ENCODE measurements at regions not wholly inside any gene's neighbourhood (a gene's known extent, or its start where the extent isn't known, plus 50 kb on each side); places are given as distances from the start of the nearest gene placed in this dataset.

DNA sequence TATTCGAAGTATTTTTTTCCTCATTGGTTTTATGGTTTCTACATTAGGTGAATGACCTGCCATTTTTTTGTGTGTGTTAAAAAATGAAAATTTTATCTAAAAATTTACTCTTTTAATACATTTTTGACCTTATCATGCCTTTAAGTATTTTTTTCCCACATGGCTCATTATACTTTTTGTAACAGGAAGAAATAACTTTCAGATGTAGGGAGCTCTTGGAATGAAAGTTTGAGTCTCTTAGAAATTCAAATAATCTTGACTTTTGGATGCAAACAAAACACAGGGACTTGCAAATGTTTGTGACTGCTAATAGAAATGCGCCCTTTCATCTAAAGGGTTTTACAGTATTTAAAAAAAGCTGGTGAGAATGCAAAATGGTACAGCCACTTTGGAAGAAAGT lies 457.9 kb downstream of the KLF5 start:
- no peak for DNase-seq (ENCODE audit: low read depth)

- DNase-seq (ENCODE audit: low read depth): no peak
Measured at GRCh38 chr13:73514208-73514607, 455.4 kb downstream of the KLF5 start.

DNA sequence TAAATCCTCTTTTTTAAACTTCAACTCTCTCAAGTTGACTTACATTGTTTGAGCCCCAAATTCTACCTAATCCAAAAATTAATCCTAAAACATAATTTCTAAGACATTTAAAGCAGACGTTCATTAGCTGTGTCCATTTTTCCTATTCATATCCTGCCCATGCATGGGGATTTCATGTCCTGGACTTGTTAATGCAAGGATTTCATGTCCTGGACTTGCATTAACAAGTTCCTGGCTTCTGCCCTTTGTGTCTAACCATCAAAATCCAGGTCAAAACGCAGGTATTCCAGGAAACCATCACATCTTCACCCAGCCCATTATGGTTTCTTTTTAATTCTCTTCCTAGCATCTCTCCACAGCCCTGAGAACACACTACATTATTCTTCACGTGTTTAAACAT lies 454.9 kb downstream of the KLF5 start:
- DNase-seq (ENCODE audit: low read depth): no peak

GRCh38 chr13:73508841-73509240 lies 450.0 kb downstream of the KLF5 start:
- DNase-seq (ENCODE audit: low read depth): no peak

DNA sequence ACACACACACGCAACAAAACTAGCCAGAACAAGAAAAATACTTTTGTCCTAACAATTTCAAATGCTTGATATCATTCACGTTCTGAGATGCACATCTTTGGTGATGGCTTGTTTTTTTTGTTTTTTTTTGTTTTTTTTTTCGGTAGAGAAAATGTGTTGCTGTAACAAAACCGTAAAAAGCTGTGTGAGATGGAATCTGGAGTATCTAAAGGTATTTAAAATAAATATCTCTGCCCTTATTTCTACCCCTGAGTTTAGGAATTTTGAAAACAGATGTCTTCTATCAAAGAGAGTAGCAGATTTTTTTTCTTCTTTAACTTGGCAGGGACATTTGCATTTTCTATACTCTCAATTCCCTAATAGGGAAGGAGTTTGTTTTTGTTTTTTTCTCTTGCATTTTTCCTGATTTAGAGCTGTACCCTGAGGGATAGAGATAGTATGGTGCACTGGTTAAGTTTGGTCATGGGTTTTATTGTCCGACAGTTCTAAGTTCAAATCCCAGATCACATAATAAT lies 446.6 kb downstream of the KLF5 start:
- no peak for DNase-seq (ENCODE audit: low read depth)

GRCh38 chr13:73499695-73500094 lies 440.9 kb downstream of the KLF5 start:
- no peak for DNase-seq (ENCODE audit: low read depth)

DNA sequence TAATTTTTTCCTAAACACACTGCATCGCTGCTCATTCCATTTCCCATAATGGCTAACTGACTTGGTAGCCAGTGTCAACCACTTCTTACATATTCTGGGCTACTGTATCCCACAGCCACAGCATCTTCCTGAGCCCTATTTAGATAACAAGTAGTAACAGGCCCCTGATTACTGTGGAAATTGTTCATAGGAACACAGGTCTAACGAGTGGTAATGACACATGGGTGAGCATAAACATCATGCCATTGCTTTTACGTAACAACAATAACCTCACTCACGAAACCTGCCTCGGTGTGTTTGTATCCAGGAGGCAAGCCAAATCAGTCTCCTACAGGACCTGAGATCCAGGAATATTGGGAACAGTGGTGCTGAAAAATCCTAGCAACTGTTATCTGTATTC lies 438.6 kb downstream of the KLF5 start:
- no peak for DNase-seq (ENCODE audit: low read depth)

GRCh38 chr13:73496711-73497110 lies 437.9 kb downstream of the KLF5 start:
- DNase-seq (ENCODE audit: low read depth): no peak

DNA sequence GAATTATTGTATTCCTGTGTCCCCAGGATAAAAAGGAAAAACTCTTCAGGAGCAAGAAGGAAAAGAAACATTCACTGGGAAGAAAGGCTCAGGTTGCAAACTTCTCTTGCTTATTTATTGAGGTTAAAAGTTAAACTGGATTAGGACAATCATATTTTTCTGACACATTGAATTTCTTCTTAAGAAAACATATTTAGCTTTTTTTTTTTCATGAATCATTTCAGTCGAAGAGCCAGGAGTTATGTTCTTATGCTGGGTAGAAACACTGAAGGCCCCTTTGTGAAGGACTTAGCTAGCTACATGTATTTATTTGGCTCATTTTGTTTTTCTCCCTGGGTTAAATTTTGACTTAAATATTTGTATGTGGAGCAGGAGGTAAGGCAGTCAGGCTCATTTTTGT lies 434.0 kb downstream of the KLF5 start:
- no peak for DNase-seq (ENCODE audit: low read depth)

- DNase-seq (ENCODE audit: low read depth): no peak
Measured at GRCh38 chr13:73482556-73482955, 423.8 kb downstream of the KLF5 start.

GRCh38 chr13:73481886-73482445 lies 423.2 kb downstream of the KLF5 start:
- no peak for DNase-seq (ENCODE audit: low read depth)

DNA sequence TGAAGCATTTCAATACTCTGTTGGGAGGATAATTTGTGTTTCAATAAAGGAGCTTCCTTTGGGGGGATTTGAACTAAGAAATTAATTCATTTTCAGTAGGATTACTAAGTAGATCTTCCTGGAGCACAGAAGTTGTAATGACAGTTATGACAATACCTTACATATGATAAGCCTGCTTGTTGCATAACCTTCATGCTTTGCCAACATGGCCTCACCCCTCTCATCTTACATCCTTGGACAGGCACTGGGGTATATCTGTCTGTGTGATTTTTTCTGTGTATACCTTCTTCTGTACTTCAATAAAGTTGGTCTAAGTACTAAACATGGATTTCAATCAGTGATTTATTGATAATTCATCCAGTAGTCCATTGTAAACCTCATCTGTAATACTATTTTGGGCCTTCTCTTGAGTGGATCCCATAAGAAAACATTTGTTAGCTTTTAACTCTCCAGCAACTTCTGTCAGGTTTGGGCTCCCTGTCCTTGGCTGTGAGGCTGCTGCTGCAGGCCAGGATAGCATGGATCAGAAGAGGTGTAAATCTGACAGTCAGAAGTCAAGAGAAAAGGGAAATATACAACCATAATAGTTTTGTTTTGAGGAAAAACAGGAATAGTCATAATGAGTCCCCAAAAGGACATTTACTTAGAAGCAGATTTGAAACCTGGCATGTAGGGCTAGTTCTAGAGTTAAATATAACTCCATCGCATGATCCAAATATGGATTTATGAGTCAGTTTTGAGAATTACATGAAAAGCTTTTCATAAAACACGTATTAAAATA lies 422.2 kb downstream of the KLF5 start:
- no peak for DNase-seq (ENCODE audit: low read depth)

- DNase-seq (ENCODE audit: low read depth): no peak
Measured at GRCh38 chr13:73479856-73480255, 421.1 kb downstream of the KLF5 start.

- no peak for DNase-seq (ENCODE audit: low read depth)
Measured at GRCh38 chr13:73479351-73479750, 420.5 kb downstream of the KLF5 start.

- DNase-seq (ENCODE audit: low read depth): no peak
Measured at GRCh38 chr13:73477441-73477840, 418.6 kb downstream of the KLF5 start.

- no peak for DNase-seq (ENCODE audit: low read depth)
Measured at GRCh38 chr13:73473016-73473415, 414.2 kb downstream of the KLF5 start.

DNA sequence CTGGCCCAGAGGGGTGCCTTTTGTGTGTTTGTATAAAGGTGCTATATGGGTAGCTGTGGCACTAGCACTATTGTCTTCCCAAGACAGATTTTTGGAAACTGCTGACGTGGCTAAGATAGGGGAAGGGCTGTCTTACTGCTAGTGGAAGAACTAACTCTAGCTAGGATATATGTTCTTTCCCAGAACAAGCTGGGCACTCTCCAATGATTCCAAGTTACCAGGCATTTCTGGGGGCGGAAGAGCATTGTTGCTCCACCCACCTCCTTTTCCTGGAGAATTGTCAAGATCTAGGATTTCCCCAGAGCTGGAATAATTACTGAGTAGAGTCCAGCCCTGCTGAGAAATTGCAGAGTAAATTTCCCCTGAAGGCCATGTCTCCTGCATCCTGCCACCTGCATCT lies 408.3 kb downstream of the KLF5 start:
- DNase-seq (ENCODE audit: low read depth): no peak

DNA sequence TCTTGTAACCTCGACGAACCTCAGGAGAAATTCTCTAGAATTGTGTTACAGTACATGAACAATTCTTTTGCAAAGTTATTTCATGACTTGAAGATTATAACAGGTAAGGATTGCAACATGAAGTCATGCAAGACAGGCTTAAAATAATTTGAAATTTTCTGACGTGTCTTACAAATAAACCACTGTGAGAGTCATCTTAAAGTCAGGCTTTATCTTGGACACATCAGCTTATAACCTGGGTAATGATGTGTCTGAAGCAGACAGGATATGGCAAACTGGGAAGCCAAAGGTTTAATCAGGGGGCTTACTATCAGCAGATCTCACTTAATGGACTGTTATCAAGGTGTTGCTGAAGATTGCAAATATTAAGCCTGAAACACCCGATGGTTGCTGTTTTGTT lies 407.8 kb downstream of the KLF5 start:
- DNase-seq (ENCODE audit: low read depth): no peak

GRCh38 chr13:73465617-73465971 lies 406.8 kb downstream of the KLF5 start:
- no peak for DNase-seq (ENCODE audit: low read depth)

DNA sequence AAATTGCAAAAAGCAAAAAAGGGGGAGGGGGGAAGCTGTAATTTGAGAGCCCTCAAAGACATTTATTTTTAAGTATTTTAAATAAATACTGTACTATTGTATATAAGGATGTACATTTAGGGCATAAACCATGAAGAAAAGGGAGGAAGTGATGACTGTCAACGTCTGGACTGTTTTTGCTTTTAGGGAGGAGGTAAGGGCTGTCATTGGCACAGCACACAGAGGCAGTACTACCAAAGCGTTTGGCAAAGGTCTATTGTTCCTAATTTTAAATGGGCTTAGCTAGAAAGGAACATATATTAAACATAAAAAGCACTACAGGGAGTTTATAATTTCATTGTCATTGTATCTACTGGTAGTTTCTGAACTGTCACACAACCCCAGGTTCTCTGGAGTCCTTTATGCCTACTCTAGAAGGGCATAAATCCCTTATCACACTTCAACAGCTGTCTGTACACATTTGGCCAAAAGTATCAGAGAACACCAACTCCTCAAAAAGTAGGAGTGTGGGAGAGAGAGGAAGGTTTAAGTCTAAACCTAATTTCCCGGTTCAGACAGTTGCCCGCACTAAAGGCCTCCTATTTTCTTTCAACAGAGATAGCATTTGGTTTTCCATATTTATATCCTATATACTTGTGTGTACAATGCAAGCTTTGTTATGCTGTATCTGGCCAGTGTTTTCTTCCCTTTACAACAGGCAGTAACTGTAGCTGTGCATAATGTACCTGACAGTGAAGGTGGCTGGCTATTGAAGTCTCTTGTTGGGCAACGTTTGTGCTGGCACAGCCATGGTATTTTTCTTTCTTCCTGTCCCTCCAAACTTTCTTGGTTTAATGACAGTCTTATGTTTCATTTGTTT lies 406.2 kb downstream of the KLF5 start:
- DNase-seq (ENCODE audit: low read depth): no peak

GRCh38 chr13:73462241-73462640 lies 403.4 kb downstream of the KLF5 start:
- no peak for DNase-seq (ENCODE audit: low read depth)

DNA sequence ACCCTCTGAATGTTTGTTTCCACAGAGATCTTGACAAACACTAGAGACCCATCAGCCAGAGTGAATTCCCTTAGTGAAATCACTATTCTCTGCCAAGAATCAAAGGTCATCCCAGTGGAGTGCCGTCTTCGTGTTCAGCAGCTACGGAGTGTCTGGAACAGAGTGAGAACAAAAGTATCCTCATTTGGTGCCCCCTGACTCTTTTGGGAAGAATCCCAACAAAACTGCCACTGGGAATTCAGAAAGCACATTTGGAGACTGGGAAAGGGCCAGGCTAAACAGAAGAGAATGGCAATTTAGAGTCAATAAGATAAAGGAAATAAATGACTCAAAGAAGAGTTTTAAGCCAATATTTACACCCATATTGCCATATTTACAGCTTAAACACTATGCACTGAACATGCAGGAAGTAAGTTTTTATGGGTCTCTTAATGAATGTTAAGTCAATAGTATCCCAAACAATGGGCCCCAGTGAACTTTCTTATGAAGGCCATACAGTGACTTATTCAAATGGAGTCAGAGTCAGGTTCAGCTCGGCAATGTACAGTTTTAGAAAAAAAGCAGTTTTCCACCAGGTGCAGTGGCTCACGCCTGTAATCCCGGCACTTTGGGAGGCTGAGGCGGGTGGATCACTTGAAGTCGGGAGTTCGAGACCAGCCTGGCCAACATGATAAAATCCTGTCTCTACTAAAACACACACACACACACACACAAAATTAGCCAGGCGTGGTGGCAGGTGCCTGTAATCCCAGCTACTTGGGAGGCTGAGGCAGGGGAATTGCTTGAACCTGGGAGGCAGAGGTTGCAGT lies 392.6 kb downstream of the KLF5 start:
- no peak for DNase-seq (ENCODE audit: low read depth)

All from stimulated activated CD4-positive, alpha-beta T cell treated with anti-CD3 and anti-CD28 coated beads, Interleukin-2, amount 100 ng/mL, for 4 hours (primary cell).